SK-N-SH (cell line): ENCODE measurements at regions not wholly inside any gene's neighbourhood (a gene's known extent, or its start where the extent isn't known, plus 50 kb on each side); places are given as distances from the start of the nearest gene placed in this dataset.

ENCODE experiments used
- CTCF ChIA-PET: fragments of 300-600, 350-600 bp; formaldehyde crosslinking; extraction: SDS; loops from one replicate; lab custom pipeline; 2021; lab: Yijun Ruan, JAX
- POLR2A ChIA-PET: fragments of 350-600 bp; sonication (Branson Sonifier 250); formaldehyde crosslinking; extraction: SDS; loops from one replicate; lab custom pipeline; 2020; ENCODE audit warnings: antibody characterized with exemption, inconsistent platforms; lab: Yijun Ruan, JAX
- DNase-seq: peaks from one replicate; pipeline ENCODE4 v3.0.0; 2012
- H2AFZ ChIP-seq: fragments of 200-600 bp; sonication (generic); 2 replicates; pipeline ENCODE4 v1.8.1; 2016; ENCODE audit warnings: antibody characterized with exemption, mild to moderate bottlenecking, low read depth
- H3F3A ChIP-seq: fragments of 200-600 bp; sonication (generic); replicated peaks from 2 replicates; pipeline ENCODE3; 2016; ENCODE audit warnings: antibody characterized with exemption, mild to moderate bottlenecking; ENCODE audit not compliant: insufficient read depth
- H3K27ac ChIP-seq, 2 experiments: fragments of 200-500 bp in 1 of 2; fragments of 200-600 bp in 1 of 2; sonication (Bioruptor generic) in 1 of 2; sonication (generic), shearing (Covaris generic) in 1 of 2; 2 replicates each; pipeline versions ENCODE4 v1.5.1 to v1.6.1; 2014 to 2016; ENCODE audit warnings: low read depth in 2 of 2, inconsistent platforms in 1 of 2, low read length in 1 of 2, mild to moderate bottlenecking in 1 of 2, mixed read lengths in 1 of 2
- H3K27me3 ChIP-seq: fragments of 200-600 bp; sonication (generic), shearing (Covaris generic); 2 replicates; pipeline ENCODE4 v1.6.1; 2016; ENCODE audit warnings: mixed run types; ENCODE audit not compliant: insufficient read depth
- H3K36me3 ChIP-seq, 2 experiments: fragments of 200-500 bp in 1 of 2; fragments of 200-600 bp in 1 of 2; sonication (Bioruptor generic) in 1 of 2; sonication (generic) in 1 of 2; replicated peaks in 1 of 2; 2 replicates each; pipeline versions ENCODE3 to v1.5.1; 2014 to 2016; ENCODE audit warnings: low read length in 1 of 2, mild to moderate bottlenecking in 1 of 2; ENCODE audit not compliant: insufficient read depth in 2 of 2, control insufficient read depth in 1 of 2
- H3K4me1 ChIP-seq, 2 experiments: fragments of 200-500 bp in 1 of 2; fragments of 200-600 bp in 1 of 2; sonication (Bioruptor generic) in 1 of 2; sonication (generic), shearing (Covaris generic) in 1 of 2; 2 replicates each; pipeline versions ENCODE4 v1.5.1 to v1.6.1; 2014 to 2016; ENCODE audit warnings: low read depth in 1 of 2, low read length in 1 of 2, mixed run types in 1 of 2; ENCODE audit not compliant: insufficient read depth in 2 of 2, control insufficient read depth in 1 of 2
- H3K4me2 ChIP-seq: fragments of 200-600 bp; sonication (generic), shearing (Covaris generic); 2 replicates; pipeline ENCODE4 v1.6.1; 2017; ENCODE audit warnings: mixed run types
- H3K4me3 ChIP-seq, 2 experiments: fragments of 200-500 bp in 1 of 2; fragments of 200-600 bp in 1 of 2; sonication (Bioruptor generic) in 1 of 2; sonication (generic), shearing (Covaris generic) in 1 of 2; 2 replicates each; pipeline versions ENCODE4 v1.5.1 to v1.8.1; 2014 to 2016; ENCODE audit warnings: low read depth in 2 of 2, inconsistent platforms in 1 of 2, low read length in 1 of 2, mild to moderate bottlenecking in 1 of 2, mixed read lengths in 1 of 2, moderate library complexity in 1 of 2
- H3K79me2 ChIP-seq: fragments of 200-600 bp; sonication (generic); 2 replicates; pipeline ENCODE4 v1.8.1; 2017; ENCODE audit warnings: mild to moderate bottlenecking; ENCODE audit not compliant: insufficient read depth
- H3K9ac ChIP-seq: fragments of 200-600 bp; sonication (generic); 2 replicates; pipeline ENCODE4 v1.6.1; 2017; ENCODE audit warnings: mixed run types
- H3K9me2 ChIP-seq: fragments of 200-600 bp; sonication (generic); 2 replicates; pipeline ENCODE4 v1.6.1; 2017; ENCODE audit warnings: mixed run types
- H3K9me3 ChIP-seq: fragments of 200-600 bp; sonication (generic); 2 replicates; pipeline ENCODE4 v1.6.1; 2017; ENCODE audit warnings: mixed run types, mild to moderate bottlenecking, moderate library complexity
- H4K20me1 ChIP-seq: fragments of 200-600 bp; sonication (generic); 2 replicates; pipeline ENCODE4 v1.6.1; 2017; ENCODE audit warnings: mild to moderate bottlenecking, mixed run types; ENCODE audit not compliant: insufficient read depth
- EP300 ChIP-seq, 2 experiments: IDR thresholded peaks; 2 replicates each; pipeline versions ENCODE4 v1.4.0 to v1.6.1; 2012; ENCODE audit warnings: borderline replicate concordance in 1 of 2, low read depth in 1 of 2, low read length in 1 of 2
- EZH2phosphoT487 ChIP-seq: fragments of 200-600 bp; sonication (generic); IDR thresholded peaks from 2 replicates; pipeline ENCODE4 v1.6.1; 2017; ENCODE audit warnings: low read depth, mixed run types, mild to moderate bottlenecking, antibody characterized with exemption, moderate library complexity, borderline replicate concordance
- FOXJ3 ChIP-seq: sonication (generic); formaldehyde crosslinking; IDR thresholded peaks from 2 replicates; pipeline ENCODE4 v1.5.1; 2020; ENCODE audit warnings: mild to moderate bottlenecking, missing genetic modification reagents
- GABPA ChIP-seq: IDR thresholded peaks from 2 replicates; pipeline ENCODE4 v1.4.0; 2012; ENCODE audit warnings: low read depth, mild to moderate bottlenecking
- MXI1 ChIP-seq: IDR thresholded peaks from 2 replicates; pipeline ENCODE4 v1.6.1; 2012; ENCODE audit warnings: mild to moderate bottlenecking, low read depth, low read length, improper control_type of control experiment
- NRF1 ChIP-seq: IDR thresholded peaks from 2 replicates; pipeline ENCODE4 v1.6.1; 2012; ENCODE audit warnings: low read depth, mild to moderate bottlenecking, low read length
- POLR2AphosphoS5 ChIP-seq: IDR thresholded peaks from 2 replicates; pipeline ENCODE4 v1.6.1; 2012; ENCODE audit warnings: low read depth, low read length
- RXRA ChIP-seq: IDR thresholded peaks from 2 replicates; pipeline ENCODE4 v1.4.0; 2012; ENCODE audit warnings: low read depth, mild to moderate bottlenecking, borderline replicate concordance
- SMC3 ChIP-seq: IDR thresholded peaks from 2 replicates; pipeline ENCODE4 v1.6.1; 2012; ENCODE audit warnings: low read depth, low read length, improper control_type of control experiment
- TAF1 ChIP-seq: IDR thresholded peaks from 2 replicates; pipeline ENCODE4 v1.6.1; 2012; ENCODE audit warnings: low read depth, mild to moderate bottlenecking, low read length, moderate library complexity, borderline replicate concordance
- YY1 ChIP-seq: IDR thresholded peaks from 2 replicates; pipeline ENCODE4 v1.4.0; 2012; ENCODE audit warnings: low read depth, mild to moderate bottlenecking
- WGBS: methylation state at CpG from one replicate; pipeline ENCODE4 v1.1.6; 2017; ENCODE audit warnings: low lambda C conversion rate; 5-methylcytosine and 5-hydroxymethylcytosine counted together
- TF ChIP-seq, protein P1 (sequence below): fragments of 200-600 bp; sonication (generic); IDR thresholded peaks from 2 replicates; pipeline ENCODE4 v1.6.1; 2017; ENCODE audit warnings: antibody characterized with exemption, mild to moderate bottlenecking, moderate library complexity
- TF ChIP-seq, protein P2 (sequence below): IDR thresholded peaks from 2 replicates; pipeline ENCODE4 v1.4.0; 2012; ENCODE audit warnings: low read depth, borderline replicate concordance
- TF ChIP-seq, protein P3 (sequence below): fragments of 150-350 bp; IDR thresholded peaks from 2 replicates; pipeline ENCODE4 v1.6.1; 2017; ENCODE audit warnings: antibody characterized with exemption, low read length, low read depth, borderline replicate concordance
- TF ChIP-seq, protein P4 (sequence below): IDR thresholded peaks from 2 replicates; pipeline ENCODE4 v1.4.0; 2012; ENCODE audit warnings: low read depth

DNA sequence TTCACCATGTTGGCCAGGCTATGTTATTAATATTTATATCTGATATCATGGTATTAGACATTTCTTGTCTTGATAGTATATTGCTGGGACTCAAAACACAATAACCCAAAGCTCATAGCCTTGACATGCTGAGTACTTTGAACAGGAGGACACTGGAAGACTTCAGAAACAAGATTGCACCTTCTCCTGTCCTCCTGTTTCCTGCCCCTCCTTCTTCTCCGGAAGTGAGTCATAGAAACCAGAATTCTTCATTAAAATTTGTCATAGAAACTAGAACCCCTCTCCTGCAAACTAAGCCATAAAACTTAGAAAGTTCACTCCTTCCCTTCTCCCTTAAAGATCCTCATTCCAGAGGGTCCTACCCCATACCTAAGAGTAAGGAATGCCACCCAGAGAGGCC, 400.2 kb downstream of the SLITRK5 start (continued):
- TF ChIP-seq, protein P1, sequence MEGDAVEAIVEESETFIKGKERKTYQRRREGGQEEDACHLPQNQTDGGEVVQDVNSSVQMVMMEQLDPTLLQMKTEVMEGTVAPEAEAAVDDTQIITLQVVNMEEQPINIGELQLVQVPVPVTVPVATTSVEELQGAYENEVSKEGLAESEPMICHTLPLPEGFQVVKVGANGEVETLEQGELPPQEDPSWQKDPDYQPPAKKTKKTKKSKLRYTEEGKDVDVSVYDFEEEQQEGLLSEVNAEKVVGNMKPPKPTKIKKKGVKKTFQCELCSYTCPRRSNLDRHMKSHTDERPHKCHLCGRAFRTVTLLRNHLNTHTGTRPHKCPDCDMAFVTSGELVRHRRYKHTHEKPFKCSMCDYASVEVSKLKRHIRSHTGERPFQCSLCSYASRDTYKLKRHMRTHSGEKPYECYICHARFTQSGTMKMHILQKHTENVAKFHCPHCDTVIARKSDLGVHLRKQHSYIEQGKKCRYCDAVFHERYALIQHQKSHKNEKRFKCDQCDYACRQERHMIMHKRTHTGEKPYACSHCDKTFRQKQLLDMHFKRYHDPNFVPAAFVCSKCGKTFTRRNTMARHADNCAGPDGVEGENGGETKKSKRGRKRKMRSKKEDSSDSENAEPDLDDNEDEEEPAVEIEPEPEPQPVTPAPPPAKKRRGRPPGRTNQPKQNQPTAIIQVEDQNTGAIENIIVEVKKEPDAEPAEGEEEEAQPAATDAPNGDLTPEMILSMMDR: no peak
- TF ChIP-seq EZH2phosphoT487: no peak
- TF ChIP-seq, protein P2, sequence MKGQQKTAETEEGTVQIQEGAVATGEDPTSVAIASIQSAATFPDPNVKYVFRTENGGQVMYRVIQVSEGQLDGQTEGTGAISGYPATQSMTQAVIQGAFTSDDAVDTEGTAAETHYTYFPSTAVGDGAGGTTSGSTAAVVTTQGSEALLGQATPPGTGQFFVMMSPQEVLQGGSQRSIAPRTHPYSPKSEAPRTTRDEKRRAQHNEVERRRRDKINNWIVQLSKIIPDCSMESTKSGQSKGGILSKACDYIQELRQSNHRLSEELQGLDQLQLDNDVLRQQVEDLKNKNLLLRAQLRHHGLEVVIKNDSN: no peak
- TF ChIP-seq FOXJ3: no peak
- TF ChIP-seq RXRA: no peak
- no peak for TF ChIP-seq GABPA

DNA sequence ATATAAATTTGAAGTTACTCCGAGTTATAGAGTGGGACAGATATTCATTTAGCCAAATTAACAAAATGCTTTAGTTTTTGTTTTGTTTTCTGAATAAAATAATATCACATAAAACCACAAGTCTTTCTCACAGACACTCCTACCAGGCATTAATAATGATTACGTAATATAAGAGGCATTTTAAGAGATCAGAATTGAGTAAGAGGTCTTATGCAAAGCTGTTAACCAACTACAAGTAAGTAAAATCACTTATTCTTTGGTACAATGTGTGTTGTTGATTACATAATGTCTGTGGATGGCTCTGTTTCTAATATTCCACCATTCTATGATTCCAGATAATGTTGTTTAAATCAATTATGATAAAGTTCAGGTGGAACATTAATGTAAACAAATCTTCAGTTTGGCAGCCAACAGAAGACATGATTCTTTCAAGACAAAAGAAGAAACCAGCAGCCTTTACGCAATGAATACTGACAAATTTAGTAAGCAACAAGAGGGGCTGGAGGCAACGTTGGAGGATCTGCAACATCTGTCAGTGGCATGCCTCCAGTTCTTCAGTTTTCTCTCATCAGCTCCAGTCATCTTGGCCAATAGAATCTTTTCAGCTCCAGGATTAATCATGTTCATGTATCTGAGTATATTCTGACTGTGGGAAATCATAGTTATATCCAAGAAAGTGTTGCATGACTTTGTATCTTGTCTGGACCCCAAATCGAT, 403.8 kb downstream of the SLITRK5 start:
- Histone ChIP-seq H3F3A (no peaks in the 10 kb centered on the region), H3K9me3 (no peaks in the 10 kb centered on the region), H2AFZ (no peak overlapping the region), H4K20me1 (no peaks in the 10 kb centered on the region), H3K9me2 (no peaks in the 10 kb centered on the region), H3K27ac (no peak overlapping the region), H3K4me2 (no peak overlapping the region), H3K4me3 (no peak overlapping the region), H3K79me2 (no peaks in the 10 kb centered on the region), H3K36me3 (no peaks in the 10 kb centered on the region), H3K9ac (no peak overlapping the region), H3K4me1 (peaks cover 0 to 2% of the 10 kb centered on the region in 2 experiments; a peak in 2 of 4 replicates), H3K27me3 (no peaks in the 10 kb centered on the region)
- ChIA-PET CTCF (no interaction called here), POLR2A (no interaction called here)
- TF ChIP-seq YY1 (no peak), EP300 (IDR thresholded peaks at IDR 0.05; ENCODE audit: borderline replicate concordance in 1 of 2, low read depth in 1 of 2, low read length in 1 of 2) (no peak), GABPA (no peak), NRF1 (no peak), FOXJ3 (no peak), SMC3 (no peak), MXI1 (no peak), POLR2AphosphoS5 (no peak), TAF1 (no peak)
- TF ChIP-seq, protein P3, sequence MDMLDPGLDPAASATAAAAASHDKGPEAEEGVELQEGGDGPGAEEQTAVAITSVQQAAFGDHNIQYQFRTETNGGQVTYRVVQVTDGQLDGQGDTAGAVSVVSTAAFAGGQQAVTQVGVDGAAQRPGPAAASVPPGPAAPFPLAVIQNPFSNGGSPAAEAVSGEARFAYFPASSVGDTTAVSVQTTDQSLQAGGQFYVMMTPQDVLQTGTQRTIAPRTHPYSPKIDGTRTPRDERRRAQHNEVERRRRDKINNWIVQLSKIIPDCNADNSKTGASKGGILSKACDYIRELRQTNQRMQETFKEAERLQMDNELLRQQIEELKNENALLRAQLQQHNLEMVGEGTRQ: no peak
- TF ChIP-seq, protein P4, sequence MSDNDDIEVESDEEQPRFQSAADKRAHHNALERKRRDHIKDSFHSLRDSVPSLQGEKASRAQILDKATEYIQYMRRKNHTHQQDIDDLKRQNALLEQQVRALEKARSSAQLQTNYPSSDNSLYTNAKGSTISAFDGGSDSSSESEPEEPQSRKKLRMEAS: no peak
- no peak for DNase-seq
- WGBS: 24% methylated on average over 5 of the region's 5 CpGs
